Gastrocnemius medialis (tissue), 4 donors: ENCODE measurements at regions not wholly inside any gene's neighbourhood (a gene's known extent, or its start where the extent isn't known, plus 50 kb on each side); places are given as distances from the start of the nearest gene placed in this dataset.

Source experiments
- ATAC-seq, 2 donors: fragments of 150-250 bp; one replicate each; pipeline ENCODE4 v1.9.1; 2016
- DNase-seq, 2 donors: peaks; one replicate each; pipeline ENCODE4 v3.0.0-alpha.2; 2019
- H3K27ac ChIP-seq, 4 donors: fragments of 200-600 bp; sonication (generic); 1 replicate in 1 of 4; 2 replicates in 3 of 4; pipeline ENCODE4 v1.5.1; 2016 to 2018; ENCODE audit warnings: mild to moderate bottlenecking in 2 of 4, moderate library complexity in 1 of 4
- H3K27me3 ChIP-seq, 3 donors: fragments of 200-600 bp; sonication (generic) in 2 of 3; 1 replicate in 1 of 3; 2 replicates in 2 of 3; pipeline versions ENCODE4 v1.5.1 to v1.6.0; 2016 to 2019; ENCODE audit warnings: mild to moderate bottlenecking in 1 of 3, moderate library complexity in 1 of 3
- H3K36me3 ChIP-seq, 2 donors: fragments of 200-600 bp; sonication (generic) in 1 of 2; one replicate each; pipeline ENCODE4 v1.5.1; 2017 to 2018
- H3K4me1 ChIP-seq, 2 donors: fragments of 200-600 bp; sonication (generic) in 1 of 2; one replicate each; pipeline ENCODE4 v1.5.1; 2016 to 2017; ENCODE audit warnings: mild to moderate bottlenecking in 2 of 2
- H3K4me3 ChIP-seq, 4 donors: fragments of 200-600 bp; sonication (generic) in 3 of 4; 1 replicate in 1 of 4; 2 replicates in 3 of 4; pipeline ENCODE4 v1.5.1; 2016 to 2019; ENCODE audit warnings: mild to moderate bottlenecking in 2 of 4
- H3K9me3 ChIP-seq, 3 donors: fragments of 200-600 bp; sonication (generic) in 2 of 3; 1 replicate in 1 of 3; 2 replicates in 2 of 3; pipeline ENCODE4 v1.5.1; 2016 to 2019
- CTCF ChIP-seq, 5 experiments: fragments of 450-650 bp in 3 of 5; fragments of 200-600 bp in 2 of 5; sonication (generic) in 2 of 5; IDR thresholded peaks in 4 of 5; conservative IDR thresholded peaks in 1 of 5; 1 replicate in 4 of 5; 2 replicates in 1 of 5; pipeline ENCODE4 v1.5.1; 2016 to 2019; ENCODE audit warnings: antibody characterized with exemption in 5 of 5, mild to moderate bottlenecking in 3 of 5, moderate library complexity in 3 of 5
- POLR2A ChIP-seq, 2 donors: fragments of 450-650 bp; IDR thresholded peaks; one replicate each; pipeline ENCODE4 v1.6.1; 2017; ENCODE audit warnings: antibody characterized with exemption in 2 of 2, mild to moderate bottlenecking in 2 of 2, moderate library complexity in 2 of 2
- in situ Hi-C, 4 donors: fragments of 200-750 bp; cut with MboI; loops; one replicate each; pipeline versions ENCODE4 v1.15.0 to v1.8.0; 2017; ENCODE audit warnings: low sequenced_read_pairs in 4 of 4
- intact Hi-C: fragments of 100-400 bp; cut with DNase I; formaldehyde crosslinking; loops from one replicate; pipeline ENCODE4 v1.15.1; 2023; ENCODE audit warnings: low total_unique reads

DNA sequence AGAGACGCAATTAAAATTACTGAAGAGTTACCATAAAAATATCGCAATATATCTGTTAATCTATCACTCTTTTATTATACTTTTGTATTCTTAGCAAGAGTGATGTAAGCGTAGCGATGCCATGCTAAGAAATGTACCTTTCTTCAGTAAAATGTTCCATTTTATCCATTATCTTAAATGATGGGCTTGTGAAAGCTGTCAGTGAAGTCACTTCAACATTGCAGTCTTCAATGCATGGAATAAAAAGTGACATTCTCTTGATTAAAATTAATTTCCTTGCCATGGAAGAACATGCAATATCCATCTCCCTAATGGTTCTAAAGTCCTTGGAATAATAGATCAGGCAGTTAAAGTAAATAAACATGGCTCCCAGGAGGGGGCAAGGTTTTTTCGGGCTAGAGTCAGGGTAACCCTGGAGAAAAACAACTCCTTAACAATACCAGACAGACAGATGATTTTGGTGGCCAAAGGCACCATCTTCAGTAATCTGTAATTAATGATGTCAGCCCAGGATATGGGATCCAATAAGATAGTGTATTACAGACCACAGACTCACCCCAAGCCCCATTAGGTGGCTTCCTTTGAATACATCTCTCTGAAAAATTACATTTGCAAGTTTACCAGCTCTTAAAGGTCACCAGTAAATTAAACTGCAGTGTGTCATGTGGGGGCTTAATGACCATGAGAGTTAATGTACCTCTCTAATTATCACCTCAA lies 677.1 kb downstream of the DTWD2 start:
- ATAC-seq (no peak), DNase-seq (no peak)
- in situ Hi-C loops: no loop called here

DNA sequence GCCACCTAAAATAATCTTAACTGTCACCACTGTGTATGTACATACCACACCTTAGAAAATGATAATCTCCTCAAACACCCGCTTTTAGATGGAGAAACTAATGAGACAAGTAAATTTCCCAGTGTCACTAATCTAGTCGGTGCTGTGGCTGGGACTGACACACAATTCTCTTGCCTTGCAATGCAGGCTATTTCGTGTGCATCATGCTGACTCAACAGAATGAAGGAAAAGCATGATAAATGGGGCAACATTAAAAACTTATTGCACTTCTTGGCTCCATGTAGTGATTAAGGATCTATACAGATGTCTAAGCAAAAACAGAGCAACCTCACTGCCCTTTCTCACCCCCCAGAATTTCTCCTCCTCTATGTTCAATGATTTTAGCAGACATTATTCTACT lies 677.9 kb downstream of the DTWD2 start:
- H3K4me1 ChIP-seq: no peaks in the 10 kb centered on the region
- intact Hi-C loops (no loop called here), in situ Hi-C loops (no loop called here)
- no peaks in the 10 kb centered on the region for H3K36me3 ChIP-seq
- no peak overlapping the region for H3K4me3 ChIP-seq
- no peaks in the 10 kb centered on the region for H3K27me3 ChIP-seq
- TF ChIP-seq POLR2A (IDR thresholded peaks at IDR 0.05): no peak
- no peak for DNase-seq
- H3K27ac ChIP-seq: no peak overlapping the region
- ATAC-seq: no peak
- H3K9me3 ChIP-seq: no peaks in the 10 kb centered on the region

More for the DNA sequence above, 677.1 kb downstream of the DTWD2 start:
- TF ChIP-seq CTCF (IDR thresholded peaks at IDR 0.05 in 4 of 5, conservative IDR thresholded peaks at IDR 0.05 in 1 of 5) (no peak), POLR2A (IDR thresholded peaks at IDR 0.05) (no peak)
- H3K9me3 ChIP-seq: no peaks in the 10 kb centered on the region
- H3K27me3 ChIP-seq: no peaks in the 10 kb centered on the region
- H3K27ac ChIP-seq: no peak overlapping the region
- no peaks in the 10 kb centered on the region for H3K36me3 ChIP-seq
- H3K4me3 ChIP-seq: no peak overlapping the region
- intact Hi-C loops: no loop called here
- no peaks in the 10 kb centered on the region for H3K4me1 ChIP-seq

GRCh38 chr5:118303296-118303695 lies 685.1 kb downstream of the DTWD2 start:
- in situ Hi-C loops: no loop called here
- no peak overlapping the region for H3K4me3 ChIP-seq
- intact Hi-C loops: no loop called here
- H3K9me3 ChIP-seq: no peaks in the 10 kb centered on the region
- no peak overlapping the region for H3K27ac ChIP-seq
- H3K4me1 ChIP-seq: no peaks in the 10 kb centered on the region
- H3K36me3 ChIP-seq: no peaks in the 10 kb centered on the region
- DNase-seq: no peak
- no peak for ATAC-seq
- no peaks in the 10 kb centered on the region for H3K27me3 ChIP-seq
- TF ChIP-seq CTCF (IDR thresholded peaks at IDR 0.05 in 4 of 5, conservative IDR thresholded peaks at IDR 0.05 in 1 of 5): no peak
- TF ChIP-seq POLR2A (IDR thresholded peaks at IDR 0.05): no peak

- TF ChIP-seq CTCF (IDR thresholded peaks at IDR 0.05 in 4 of 5, conservative IDR thresholded peaks at IDR 0.05 in 1 of 5): no peak
- TF ChIP-seq POLR2A (IDR thresholded peaks at IDR 0.05): no peak
- Histone ChIP-seq H3K4me1 (no peaks in the 10 kb centered on the region), H3K27me3 (no peaks in the 10 kb centered on the region), H3K4me3 (no peak overlapping the region), H3K9me3 (no peaks in the 10 kb centered on the region), H3K27ac (no peak overlapping the region), H3K36me3 (no peaks in the 10 kb centered on the region)
- ATAC-seq: no peak
- DNase-seq: no peak
- in situ Hi-C loops (no loop called here), intact Hi-C loops (no loop called here)
These were observed 685.6 kb downstream of the DTWD2 start for GRCh38 chr5:118302786-118303185.

DNA sequence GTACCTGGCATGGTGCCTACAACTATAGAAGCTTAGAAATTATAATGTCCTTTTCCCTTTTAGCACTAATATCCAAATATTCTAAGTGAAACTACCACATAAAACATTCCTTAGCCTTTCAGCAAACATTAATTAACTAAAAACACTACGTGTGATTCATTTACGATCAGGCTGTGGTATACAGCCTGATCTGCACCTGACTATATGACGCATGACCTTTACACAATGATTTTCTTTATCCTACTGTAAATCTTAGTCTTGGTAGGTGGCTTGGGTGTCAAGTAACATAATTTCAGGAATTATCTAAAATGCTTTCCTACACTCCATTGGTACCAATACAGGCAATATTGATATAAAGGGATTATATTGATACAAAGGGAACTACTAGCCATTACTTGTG lies 686.7 kb downstream of the DTWD2 start:
- no peak overlapping the region for H3K4me3 ChIP-seq
- TF ChIP-seq CTCF (IDR thresholded peaks at IDR 0.05 in 4 of 5, conservative IDR thresholded peaks at IDR 0.05 in 1 of 5): no peak
- TF ChIP-seq POLR2A (IDR thresholded peaks at IDR 0.05): no peak
- in situ Hi-C loops (no loop called here), intact Hi-C loops (no loop called here)
- DNase-seq: no peak
- H3K36me3 ChIP-seq: no peaks in the 10 kb centered on the region
- H3K27ac ChIP-seq: no peak overlapping the region
- no peak for ATAC-seq
- no peaks in the 10 kb centered on the region for H3K4me1 ChIP-seq
- H3K9me3 ChIP-seq: no peaks in the 10 kb centered on the region
- H3K27me3 ChIP-seq: no peaks in the 10 kb centered on the region
